Astrocyte of the cerebellum (primary cell): ENCODE measurements at regions not wholly inside any gene's neighbourhood (a gene's known extent, or its start where the extent isn't known, plus 50 kb on each side); places are given as distances from the start of the nearest gene placed in this dataset.
"Not testable (repeated sequence)": the region's sequence is repeated elsewhere in the genome, so short reads cannot be mapped to it uniquely, and the experiment has no call there.

Source experiments
- DNase-seq: peaks from one replicate; pipeline ENCODE4 v3.0.0-alpha.2; 2011; ENCODE audit warnings: low read depth
- H3K4me3 ChIP-seq: 2 replicates; pipeline ENCODE4 v1.5.1; 2011; ENCODE audit warnings: mild to moderate bottlenecking, low read depth, low read length, moderate library complexity
- in situ Hi-C: cut with HindIII; loops from 2 replicates; pipeline ENCODE4 v1.10.0; 2017; ENCODE audit warnings: low sequenced_read_pairs
- TF ChIP-seq, protein P1 (sequence below): IDR thresholded peaks from 2 replicates; pipeline ENCODE4 v1.5.1; 2012; ENCODE audit warnings: low read length, low read depth, moderate library complexity, mild to moderate bottlenecking; ENCODE audit errors: missing control alignments

DNA sequence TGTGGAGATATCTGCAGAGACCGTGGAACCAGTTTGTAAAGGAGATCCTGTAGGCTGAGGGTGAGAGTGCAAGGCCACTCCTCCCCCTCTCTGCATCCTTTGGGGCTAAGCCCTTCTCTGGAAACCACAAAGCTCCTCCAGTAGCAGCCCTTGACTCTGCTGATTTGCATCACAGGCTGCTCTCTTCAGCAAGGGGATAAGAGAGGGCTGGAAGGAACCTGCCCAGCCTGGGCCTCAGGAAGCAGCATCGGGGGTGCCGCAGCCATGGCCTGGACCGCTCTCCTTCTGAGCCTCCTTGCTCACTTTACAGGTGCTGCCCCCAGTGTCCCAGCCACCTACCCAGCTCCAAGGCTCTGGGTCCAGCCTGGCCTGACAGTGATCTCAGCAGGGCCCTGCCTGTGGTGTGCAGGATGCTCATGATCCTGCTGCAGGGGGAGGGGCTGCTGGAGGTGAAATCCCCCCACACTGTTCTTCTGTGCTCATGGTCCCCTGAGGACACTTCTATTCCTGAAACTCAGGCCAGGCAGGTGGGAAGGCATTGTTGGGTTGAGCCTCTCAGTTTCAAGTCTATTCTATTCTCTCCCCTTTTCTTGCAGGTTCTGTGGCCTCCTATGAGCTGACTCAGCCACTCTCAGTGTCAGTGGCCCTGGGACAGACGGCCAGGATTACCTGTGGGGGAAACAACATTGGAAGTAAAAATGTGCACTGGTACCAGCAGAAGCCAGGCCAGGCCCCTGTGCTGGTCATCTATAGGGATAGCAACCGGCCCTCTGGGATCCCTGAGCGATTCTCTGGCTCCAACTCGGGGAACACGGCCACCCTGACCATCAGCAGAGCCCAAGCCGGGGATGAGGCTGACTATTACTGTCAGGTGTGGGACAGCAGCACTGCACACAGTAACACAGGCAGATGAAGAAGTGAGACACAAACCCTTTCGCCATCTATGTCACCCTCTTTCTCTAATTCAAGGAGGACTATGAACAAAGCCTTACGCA lies 68.5 kb upstream of the IGLL5 start:
- no peak for DNase-seq
- TF ChIP-seq, protein P1, sequence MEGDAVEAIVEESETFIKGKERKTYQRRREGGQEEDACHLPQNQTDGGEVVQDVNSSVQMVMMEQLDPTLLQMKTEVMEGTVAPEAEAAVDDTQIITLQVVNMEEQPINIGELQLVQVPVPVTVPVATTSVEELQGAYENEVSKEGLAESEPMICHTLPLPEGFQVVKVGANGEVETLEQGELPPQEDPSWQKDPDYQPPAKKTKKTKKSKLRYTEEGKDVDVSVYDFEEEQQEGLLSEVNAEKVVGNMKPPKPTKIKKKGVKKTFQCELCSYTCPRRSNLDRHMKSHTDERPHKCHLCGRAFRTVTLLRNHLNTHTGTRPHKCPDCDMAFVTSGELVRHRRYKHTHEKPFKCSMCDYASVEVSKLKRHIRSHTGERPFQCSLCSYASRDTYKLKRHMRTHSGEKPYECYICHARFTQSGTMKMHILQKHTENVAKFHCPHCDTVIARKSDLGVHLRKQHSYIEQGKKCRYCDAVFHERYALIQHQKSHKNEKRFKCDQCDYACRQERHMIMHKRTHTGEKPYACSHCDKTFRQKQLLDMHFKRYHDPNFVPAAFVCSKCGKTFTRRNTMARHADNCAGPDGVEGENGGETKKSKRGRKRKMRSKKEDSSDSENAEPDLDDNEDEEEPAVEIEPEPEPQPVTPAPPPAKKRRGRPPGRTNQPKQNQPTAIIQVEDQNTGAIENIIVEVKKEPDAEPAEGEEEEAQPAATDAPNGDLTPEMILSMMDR, result no peak
- no peak overlapping the region for H3K4me3 ChIP-seq
- in situ Hi-C loops, result no loop called here

DNA sequence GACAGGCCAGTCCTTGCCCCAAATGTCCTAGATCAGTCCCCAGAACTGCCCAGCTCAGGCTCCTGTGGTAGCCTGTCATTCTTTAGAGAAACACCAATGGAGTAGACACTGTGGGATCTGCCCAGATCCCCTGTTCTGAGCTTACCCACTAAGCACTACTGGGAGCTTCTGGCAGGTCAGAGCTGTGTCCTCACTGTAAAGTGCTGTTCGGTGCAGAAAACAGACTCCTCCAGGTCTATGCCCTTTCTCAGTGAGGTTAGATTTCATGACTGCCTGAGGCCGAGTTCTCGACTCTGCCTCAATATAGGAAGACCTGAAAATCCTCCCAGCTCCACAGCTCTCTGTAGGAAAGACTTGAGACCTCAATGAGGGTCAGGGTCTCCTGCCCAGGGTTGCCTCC lies 67.5 kb upstream of the IGLL5 start:
- in situ Hi-C loops, result no loop called here
- DNase-seq, result no peak
- H3K4me3 ChIP-seq, result no peak overlapping the region
- TF ChIP-seq, protein P1, result no peak

DNA sequence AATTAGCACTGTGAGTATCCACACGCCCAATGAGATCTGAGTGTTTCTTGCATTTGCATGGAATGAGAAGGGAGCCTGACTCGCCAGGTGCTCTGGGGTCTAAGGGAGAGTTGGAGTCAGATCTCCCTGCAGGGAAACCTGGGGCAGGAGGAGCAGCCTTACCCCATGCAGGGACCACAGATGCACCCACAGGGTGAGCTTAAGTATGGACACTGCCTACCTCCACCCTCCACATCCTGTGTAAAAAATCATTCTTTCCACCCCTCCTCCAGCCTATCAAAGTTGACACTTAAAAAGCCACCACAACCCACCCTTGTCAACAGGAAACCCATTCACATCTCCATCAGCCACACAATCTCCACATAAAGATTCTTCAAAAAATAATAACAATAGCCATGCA lies 67.0 kb upstream of the IGLL5 start:
- TF ChIP-seq, protein P1, result no peak
- DNase-seq, result no peak
- in situ Hi-C loops, result no loop called here

DNA sequence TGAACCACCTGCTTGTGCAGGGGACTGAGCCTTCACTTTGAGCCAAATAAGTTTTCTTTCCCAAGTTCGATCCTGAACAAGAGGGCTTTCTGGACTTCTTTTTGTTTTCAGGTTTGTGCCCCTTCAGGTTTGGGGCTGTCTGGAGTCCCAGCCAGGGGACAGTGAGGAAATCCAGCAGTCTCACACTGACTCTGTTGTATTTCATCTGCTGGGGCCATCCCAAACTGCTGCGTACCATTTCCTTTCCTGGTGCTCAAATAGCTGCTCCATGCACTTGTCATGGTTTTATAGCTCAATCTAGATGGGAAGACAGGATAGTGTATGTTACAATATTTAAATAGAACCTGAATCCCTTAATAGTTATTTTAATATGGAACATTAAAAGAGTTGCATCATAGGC lies 66.3 kb upstream of the IGLL5 start:
- H3K4me3 ChIP-seq, result no peak overlapping the region
- no peak for DNase-seq
- in situ Hi-C loops, result no loop called here
- TF ChIP-seq, protein P1, result no peak

More for the DNA sequence above, 67.0 kb upstream of the IGLL5 start:
- no peak overlapping the region for H3K4me3 ChIP-seq

DNA sequence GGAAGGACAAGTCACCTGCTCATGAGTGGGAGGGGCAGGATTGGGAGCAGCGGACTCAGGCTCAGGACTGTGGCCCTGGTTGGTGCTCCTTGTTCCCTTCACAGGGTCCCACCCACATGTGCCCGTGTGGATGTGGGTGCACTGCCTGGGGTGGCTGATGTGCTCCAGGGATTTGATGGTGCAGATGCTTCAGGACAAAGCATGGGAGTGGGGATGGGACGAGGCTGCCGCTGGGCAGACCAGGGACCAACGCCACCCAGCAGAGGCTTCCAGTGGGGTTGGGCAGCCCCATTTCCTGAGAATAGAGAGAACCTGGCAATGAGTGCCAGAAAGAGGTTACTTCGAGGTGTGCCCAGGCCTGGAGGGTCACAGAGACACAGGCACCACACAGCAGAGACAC lies 65.5 kb upstream of the IGLL5 start:
- in situ Hi-C loops, result no loop called here
- TF ChIP-seq, protein P1, result no peak
- H3K4me3 ChIP-seq, result no peak overlapping the region
- no peak for DNase-seq

DNA sequence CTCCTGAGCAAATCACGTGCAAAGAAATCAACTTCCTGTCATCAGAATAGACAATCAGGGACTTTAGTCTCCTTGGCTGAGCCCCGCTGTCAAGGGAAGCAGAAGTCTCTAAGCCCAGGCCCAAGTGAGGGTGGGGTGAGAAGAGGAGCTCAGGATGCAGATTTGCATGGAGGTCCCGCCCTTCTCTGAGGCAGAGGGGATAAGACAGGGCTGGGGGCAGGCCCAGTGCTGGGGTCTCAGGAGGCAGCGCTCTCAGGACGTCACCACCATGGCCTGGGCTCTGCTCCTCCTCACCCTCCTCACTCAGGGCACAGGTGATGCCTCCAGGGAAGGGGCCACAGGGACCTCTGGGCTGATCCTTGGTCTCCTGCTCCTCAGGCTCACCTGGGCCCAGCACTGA lies 65.1 kb upstream of the IGLL5 start:
- in situ Hi-C loops, DNase-seq, H3K4me3 ChIP-seq: not testable (repeated sequence)

DNA sequence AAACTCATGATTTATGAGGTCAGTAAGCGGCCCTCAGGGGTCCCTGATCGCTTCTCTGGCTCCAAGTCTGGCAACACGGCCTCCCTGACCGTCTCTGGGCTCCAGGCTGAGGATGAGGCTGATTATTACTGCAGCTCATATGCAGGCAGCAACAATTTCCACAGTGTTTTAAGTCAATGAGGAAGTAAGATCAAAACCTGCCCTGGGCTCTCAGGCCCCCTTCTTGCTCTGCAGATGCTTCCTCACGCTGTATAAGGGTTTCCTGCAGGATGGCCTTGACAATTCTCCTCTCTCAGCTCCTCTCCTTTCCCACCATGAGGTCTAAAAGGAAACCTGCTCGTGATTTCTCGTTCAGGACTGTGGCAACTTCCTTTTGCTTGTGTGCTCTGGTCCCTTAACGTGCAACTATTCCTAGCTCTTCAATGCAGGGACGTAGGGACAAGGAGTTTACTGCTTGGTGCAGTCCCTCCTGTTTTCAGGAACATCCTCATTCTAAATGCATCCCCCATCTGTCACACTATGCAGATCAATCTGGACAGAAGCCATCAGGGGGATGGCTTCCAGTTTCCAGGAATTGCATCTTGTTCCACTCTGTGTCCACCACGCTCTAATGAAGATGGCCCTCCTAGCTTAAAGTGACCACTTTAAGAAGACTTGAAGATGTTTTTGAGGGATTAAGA lies 64.3 kb upstream of the IGLL5 start:
- no peak overlapping the region for H3K4me3 ChIP-seq
- in situ Hi-C loops, result no loop called here
- TF ChIP-seq, protein P1, result no peak
- DNase-seq, result no peak
